HepG2 (cell line): ENCODE measurements at regions not wholly inside any gene's neighbourhood (a gene's known extent, or its start where the extent isn't known, plus 50 kb on each side); places are given as distances from the start of the nearest gene placed in this dataset.

Experiments
- ATAC-seq: fragments of 200-7000 bp; cut with Tn5 transposase; 3 replicates; pipeline ENCODE4 v1.9.1; 2020; ENCODE audit warnings: mild to moderate bottlenecking, moderate library complexity
- BruUV-seq: library from RNA; stranded (reverse); fragments of 400-500 nt; replicated peaks from 2 replicates; lab custom pipeline; 2021; lab: Mats Ljungman, UMichigan
- CTCF ChIA-PET: fragments of 300-600 bp; formaldehyde crosslinking; extraction: SDS; loops from one replicate; lab custom pipeline; 2021; ENCODE audit warnings: low total read pairs, inconsistent platforms, low intra/inter-chr PET ratio; lab: Yijun Ruan, JAX
- POLR2A ChIA-PET: fragments of 350-600 bp; sonication (Branson Sonifier 250); formaldehyde crosslinking; loops from one replicate; lab custom pipeline; 2020; ENCODE audit warnings: antibody characterized with exemption, inconsistent platforms; lab: Yijun Ruan, JAX
- DNase-seq: peaks from one replicate; pipeline ENCODE4 v3.0.0-alpha.2; 2015; ENCODE audit warnings: low spot score
- FAIRE-seq: peaks from 3 replicates; lab custom pipeline; 2011; peaks lifted over from hg19 to GRCh38; lab: Jason Lieb, UNC
- H2AFZ ChIP-seq: one replicate; pipeline ENCODE4 v1.6.1; 2011; ENCODE audit warnings: low read length, inconsistent platforms
- H3K27ac ChIP-seq: fragments of 300-600 bp; 3 replicates; pipeline ENCODE4 v1.8.0; 2011; ENCODE audit warnings: mixed run types, mild to moderate bottlenecking, mixed read lengths, low read length, inconsistent platforms; ENCODE audit not compliant: insufficient read depth; ENCODE audit errors: extremely low read length
- H3K27me3 ChIP-seq, 2 experiments: fragments of 200-600 bp in 1 of 2; 2 replicates in 1 of 2; 3 replicates in 1 of 2; pipeline versions ENCODE4 v1.6.0 to v1.8.0; 2011; ENCODE audit warnings: low read length in 2 of 2, mild to moderate bottlenecking in 2 of 2, moderate library complexity in 2 of 2, inconsistent platforms in 1 of 2; ENCODE audit not compliant: insufficient read depth in 2 of 2, control insufficient read depth in 1 of 2
- H3K36me3 ChIP-seq, 2 experiments: fragments of 200-600 bp in 1 of 2; replicated peaks in 1 of 2; 2 replicates in 1 of 2; 3 replicates in 1 of 2; pipeline versions ENCODE4 v1.5.1 to v1.8.0; 2011; ENCODE audit warnings: low read length in 2 of 2, inconsistent platforms in 1 of 2; ENCODE audit not compliant: insufficient read depth in 2 of 2, control insufficient read depth in 1 of 2
- H3K4me1 ChIP-seq: 2 replicates; pipeline ENCODE4 v1.5.1; 2012; ENCODE audit warnings: low read length, inconsistent platforms; ENCODE audit not compliant: insufficient read depth
- H3K4me2 ChIP-seq: 2 replicates; pipeline ENCODE4 v1.6.0; 2011; ENCODE audit warnings: low read depth, low read length, inconsistent platforms
- H3K4me3 ChIP-seq, 3 experiments: fragments of 200-600 bp in 1 of 3; sonication (generic), shearing (Covaris generic) in 1 of 3; replicated peaks in 1 of 3; 2 replicates each; pipeline ENCODE4 v1.5.1; 2011 to 2016; ENCODE audit warnings: low read length in 3 of 3, inconsistent platforms in 2 of 3, low read depth in 2 of 3, mild to moderate bottlenecking in 2 of 3, control low read depth in 1 of 3, mixed read lengths in 1 of 3; ENCODE audit not compliant: insufficient read depth in 1 of 3
- H3K79me2 ChIP-seq: one replicate; pipeline ENCODE4 v1.6.1; 2011; ENCODE audit warnings: low read length, inconsistent platforms; ENCODE audit not compliant: insufficient read depth
- H3K9ac ChIP-seq: 2 replicates; pipeline ENCODE4 v1.6.0; 2011; ENCODE audit warnings: mild to moderate bottlenecking, low read depth, low read length, inconsistent platforms; ENCODE audit not compliant: insufficient read depth
- H3K9me3 ChIP-seq: 2 replicates; pipeline ENCODE4 v1.5.1; 2012; ENCODE audit warnings: mild to moderate bottlenecking, low read length
- H4K20me1 ChIP-seq: 2 replicates; pipeline ENCODE4 v1.6.0; 2011; ENCODE audit warnings: inconsistent platforms, mild to moderate bottlenecking, low read length, moderate library complexity; ENCODE audit not compliant: insufficient read depth
- AHDC1 ChIP-seq: sonication (generic); formaldehyde crosslinking; IDR thresholded peaks from 2 replicates; pipeline ENCODE4 v1.5.1; 2020; ENCODE audit warnings: mild to moderate bottlenecking, missing genetic modification reagents, borderline replicate concordance
- ETS1 ChIP-seq: sonication (generic); formaldehyde crosslinking; IDR thresholded peaks from 2 replicates; pipeline ENCODE4 v1.4.0; 2020; ENCODE audit warnings: missing genetic modification reagents
- HOXA9 ChIP-seq: sonication (generic); formaldehyde crosslinking; IDR thresholded peaks from 2 replicates; pipeline ENCODE4 v1.8.1; 2022; ENCODE audit warnings: missing genetic modification reagents, mild to moderate bottlenecking, moderate library complexity, borderline replicate concordance
- ZFP90 ChIP-seq: sonication (generic); formaldehyde crosslinking; IDR thresholded peaks from 2 replicates; pipeline ENCODE4 v1.8.0; 2022; ENCODE audit warnings: missing genetic modification reagents, mild to moderate bottlenecking, inconsistent platforms, borderline replicate concordance
- ZNF780A ChIP-seq: sonication (generic); formaldehyde crosslinking; IDR thresholded peaks from 2 replicates; pipeline ENCODE4 v1.8.0; 2022; ENCODE audit warnings: mild to moderate bottlenecking, missing genetic modification reagents, moderate library complexity
- WGBS: methylation state at CpG from one replicate; pipeline ENCODE4 v1.1.6; 2017; ENCODE audit warnings: low lambda C conversion rate; 5-methylcytosine and 5-hydroxymethylcytosine counted together
- in situ Hi-C: cut with HindIII; loops from 2 replicates; pipeline ENCODE4 v1.10.0; 2017; ENCODE audit warnings: low pct_unique_long_range_greater_than_20kb; ENCODE audit not compliant: extremely low pct_ligation_motif_present
- intact Hi-C: fragments of 100-400 bp; cut with micrococcal nuclease; formaldehyde crosslinking; loops from one replicate; pipeline ENCODE4 v1.10.0; 2022; ENCODE audit not compliant: unreplicated experiment
- TF ChIP-seq, protein P1 (sequence below): sonication (generic); formaldehyde crosslinking; IDR thresholded peaks from 2 replicates; pipeline ENCODE4 v1.4.0; 2020; ENCODE audit warnings: missing genetic modification reagents, borderline replicate concordance
- TF ChIP-seq, protein P2 (sequence below): sonication (generic); formaldehyde crosslinking; IDR thresholded peaks from 2 replicates; pipeline ENCODE4 v1.5.1; 2020; ENCODE audit warnings: mild to moderate bottlenecking, missing genetic modification reagents

GRCh38 chr21:25338415-25338814 lies 268.9 kb downstream of the MRPL39 start:
- Histone ChIP-seq H2AFZ (no peak overlapping the region), H3K4me1 (no peaks in the 10 kb centered on the region), H3K79me2 (no peaks in the 10 kb centered on the region), H3K4me3 (no peak overlapping the region), H3K4me2 (no peak overlapping the region), H3K27me3 (no peaks in the 10 kb centered on the region), H4K20me1 (no peaks in the 10 kb centered on the region), H3K9ac (no peak overlapping the region), H3K27ac (no peak overlapping the region), H3K9me3 (peaks cover 86% of the 10 kb centered on the region), H3K36me3 (no peaks in the 10 kb centered on the region)
- DNase-seq (no peak), FAIRE-seq (no peak), ATAC-seq (no peak)
- POLR2A ChIA-PET, result no interaction called here
- intact Hi-C loops (no loop called here), in situ Hi-C loops (no loop called here)
- WGBS, result 29% methylated on average over 5 of the region's 5 CpGs
- BruUV-seq, result no TSS peak
- CTCF ChIA-PET, result no interaction called here
- TF ChIP-seq, protein P1, sequence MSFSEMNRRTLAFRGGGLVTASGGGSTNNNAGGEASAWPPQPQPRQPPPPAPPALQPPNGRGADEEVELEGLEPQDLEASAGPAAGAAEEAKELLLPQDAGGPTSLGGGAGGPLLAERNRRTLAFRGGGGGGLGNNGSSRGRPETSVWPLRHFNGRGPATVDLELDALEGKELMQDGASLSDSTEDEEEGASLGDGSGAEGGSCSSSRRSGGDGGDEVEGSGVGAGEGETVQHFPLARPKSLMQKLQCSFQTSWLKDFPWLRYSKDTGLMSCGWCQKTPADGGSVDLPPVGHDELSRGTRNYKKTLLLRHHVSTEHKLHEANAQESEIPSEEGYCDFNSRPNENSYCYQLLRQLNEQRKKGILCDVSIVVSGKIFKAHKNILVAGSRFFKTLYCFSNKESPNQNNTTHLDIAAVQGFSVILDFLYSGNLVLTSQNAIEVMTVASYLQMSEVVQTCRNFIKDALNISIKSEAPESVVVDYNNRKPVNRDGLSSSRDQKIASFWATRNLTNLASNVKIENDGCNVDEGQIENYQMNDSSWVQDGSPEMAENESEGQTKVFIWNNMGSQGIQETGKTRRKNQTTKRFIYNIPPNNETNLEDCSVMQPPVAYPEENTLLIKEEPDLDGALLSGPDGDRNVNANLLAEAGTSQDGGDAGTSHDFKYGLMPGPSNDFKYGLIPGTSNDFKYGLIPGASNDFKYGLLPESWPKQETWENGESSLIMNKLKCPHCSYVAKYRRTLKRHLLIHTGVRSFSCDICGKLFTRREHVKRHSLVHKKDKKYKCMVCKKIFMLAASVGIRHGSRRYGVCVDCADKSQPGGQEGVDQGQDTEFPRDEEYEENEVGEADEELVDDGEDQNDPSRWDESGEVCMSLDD (CRISPR knock-in tag), result no peak
- TF ChIP-seq, protein P2, sequence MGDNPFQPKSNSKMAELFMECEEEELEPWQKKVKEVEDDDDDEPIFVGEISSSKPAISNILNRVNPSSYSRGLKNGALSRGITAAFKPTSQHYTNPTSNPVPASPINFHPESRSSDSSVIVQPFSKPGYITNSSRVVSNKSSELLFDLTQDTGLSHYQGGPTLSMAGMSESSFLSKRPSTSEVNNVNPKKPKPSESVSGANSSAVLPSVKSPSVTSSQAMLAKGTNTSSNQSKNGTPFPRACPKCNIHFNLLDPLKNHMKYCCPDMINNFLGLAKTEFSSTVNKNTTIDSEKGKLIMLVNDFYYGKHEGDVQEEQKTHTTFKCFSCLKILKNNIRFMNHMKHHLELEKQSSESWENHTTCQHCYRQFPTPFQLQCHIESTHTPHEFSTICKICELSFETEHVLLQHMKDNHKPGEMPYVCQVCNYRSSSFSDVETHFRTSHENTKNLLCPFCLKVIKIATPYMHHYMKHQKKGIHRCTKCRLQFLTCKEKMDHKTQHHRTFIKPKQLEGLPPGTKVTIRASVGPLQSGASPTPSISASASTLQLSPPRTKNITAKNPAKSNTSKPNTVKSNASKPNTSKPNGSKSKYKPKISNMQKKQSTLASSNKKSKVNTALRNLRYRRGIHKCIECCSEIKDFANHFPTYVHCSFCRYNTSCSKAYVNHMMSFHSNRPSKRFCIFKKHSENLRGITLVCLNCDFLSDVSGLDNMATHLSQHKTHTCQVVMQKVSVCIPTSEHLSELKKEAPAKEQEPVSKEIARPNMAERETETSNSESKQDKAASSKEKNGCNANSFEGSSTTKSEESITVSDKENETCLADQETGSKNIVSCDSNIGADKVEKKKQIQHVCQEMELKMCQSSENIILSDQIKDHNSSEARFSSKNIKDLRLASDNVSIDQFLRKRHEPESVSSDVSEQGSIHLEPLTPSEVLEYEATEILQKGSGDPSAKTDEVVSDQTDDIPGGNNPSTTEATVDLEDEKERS (CRISPR knock-in tag), result no peak
- TF ChIP-seq ZFP90 (CRISPR knock-in tag), result no peak
- TF ChIP-seq ETS1 (CRISPR knock-in tag), result no peak
- TF ChIP-seq ZNF780A (CRISPR knock-in tag), result no peak
- TF ChIP-seq AHDC1, result no peak
- no peak for TF ChIP-seq HOXA9 (CRISPR knock-in tag)
